NCI-H748 (cell line): ENCODE measurements at regions not wholly inside any gene's neighbourhood (a gene's known extent, or its start where the extent isn't known, plus 50 kb on each side); places are given as distances from the start of the nearest gene placed in this dataset.
"Not testable (repeated sequence)": the region's sequence is repeated elsewhere in the genome, so short reads cannot be mapped to it uniquely, and the experiment has no call there.

Experiments used
- DNase-seq: peaks from one replicate; lab custom pipeline; 2025; ENCODE audit not compliant: unreplicated experiment; lab: John Stamatoyannopoulos, UW

GRCh38 chr2:195364015-195364965 lies 292.7 kb upstream of the SLC39A10 start:
- DNase-seq = no peak

- no peak for DNase-seq
Observed at GRCh38 chr2:195363496-195363895, 293.5 kb upstream of the SLC39A10 start.

DNA sequence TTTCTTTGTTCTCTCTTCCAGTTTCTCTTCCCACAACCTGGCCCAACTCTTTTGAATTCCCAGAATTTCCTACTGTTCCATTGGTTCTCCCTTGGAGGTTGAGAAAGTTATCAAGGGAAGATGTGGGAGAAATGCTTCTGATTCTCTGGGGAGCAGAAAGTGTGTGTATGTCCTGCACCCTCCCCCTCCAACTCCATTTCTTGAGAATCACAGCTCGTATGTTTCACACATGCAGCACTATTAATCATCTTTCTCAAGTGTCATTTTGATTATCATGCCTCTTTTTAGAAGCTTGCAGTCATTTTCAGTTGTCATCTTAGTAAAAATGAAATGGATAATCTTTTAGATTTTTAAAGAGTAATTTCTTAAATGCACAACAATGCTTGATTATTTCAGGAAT lies 296.8 kb upstream of the SLC39A10 start:
- DNase-seq = no peak

DNA sequence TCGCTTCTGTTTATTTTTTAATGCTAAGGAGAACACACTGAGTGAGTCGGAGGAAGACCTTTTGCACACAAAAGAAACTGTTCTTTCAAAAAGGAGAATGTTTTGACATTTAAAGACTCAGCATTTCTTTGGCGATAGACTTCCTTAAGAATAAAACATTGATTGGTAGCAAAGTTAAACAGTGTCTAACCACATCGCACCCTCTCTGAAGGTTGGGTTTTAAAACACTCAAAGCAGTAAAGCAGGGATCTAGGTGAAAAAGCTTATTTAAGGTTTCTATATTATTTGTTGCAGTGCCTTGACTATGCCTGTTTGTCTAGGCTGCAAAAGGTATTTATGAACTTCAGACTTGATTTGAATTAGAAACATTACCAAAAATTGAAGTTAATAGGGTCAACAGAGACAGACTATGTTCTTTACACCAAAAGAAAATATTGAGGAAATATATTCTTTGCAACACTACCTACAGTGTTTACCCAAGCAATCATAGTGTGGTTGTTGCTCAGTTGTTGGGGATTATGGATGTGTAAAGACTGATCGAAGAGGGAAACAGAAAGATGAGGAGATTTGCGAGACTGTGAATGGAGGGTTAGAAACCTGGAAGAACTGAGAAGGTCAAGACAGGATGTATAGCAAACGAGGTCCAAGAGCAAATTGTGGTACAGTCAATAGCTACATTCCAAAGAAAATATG lies 297.8 kb upstream of the SLC39A10 start:
- DNase-seq = no peak

- no peak for DNase-seq
Observed at GRCh38 chr2:195356920-195357440, 300.0 kb upstream of the SLC39A10 start.

- DNase-seq = no peak
Observed at GRCh38 chr2:195356026-195356425, 301.0 kb upstream of the SLC39A10 start.

GRCh38 chr2:195352581-195352980 lies 304.4 kb upstream of the SLC39A10 start:
- DNase-seq = no peak

GRCh38 chr2:195343942-195344530 lies 313.0 kb upstream of the SLC39A10 start:
- DNase-seq = no peak

DNA sequence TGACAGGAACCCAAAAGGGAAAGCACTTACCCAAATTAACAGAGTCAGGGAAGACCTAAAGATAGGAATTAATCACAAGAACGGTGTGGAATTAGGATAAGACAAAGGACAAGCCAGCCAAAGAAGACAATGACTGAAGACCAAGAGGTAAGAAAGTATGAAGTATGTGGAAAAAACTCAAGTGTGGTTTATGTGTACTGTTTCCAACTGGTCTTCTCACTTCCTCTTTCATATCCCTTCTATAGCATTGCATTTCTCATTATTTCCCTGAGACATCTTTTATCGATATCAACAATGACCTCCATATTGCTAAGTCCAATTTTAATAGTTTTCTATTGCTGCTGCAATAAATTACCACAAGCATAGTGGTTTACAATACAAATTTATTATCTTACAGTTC lies 313.5 kb upstream of the SLC39A10 start:
- DNase-seq = no peak

DNA sequence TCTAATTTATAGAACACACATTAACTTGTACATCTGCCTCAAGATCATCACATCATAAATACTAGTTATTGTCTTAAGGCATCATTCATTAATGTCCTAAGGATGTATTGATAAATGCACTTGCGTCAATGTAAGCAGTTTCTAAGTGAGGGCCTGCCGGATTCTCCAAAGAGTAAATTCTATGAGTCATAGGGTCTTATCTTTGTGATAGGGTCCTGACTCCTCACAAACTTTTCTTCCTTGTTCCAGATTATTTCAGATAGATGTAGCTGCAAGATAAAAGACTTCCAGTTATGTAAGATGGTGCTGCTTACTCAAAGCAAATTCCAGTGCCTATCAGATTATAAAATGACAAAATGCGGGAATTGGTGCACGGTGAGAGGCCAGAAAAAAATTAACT lies 315.0 kb upstream of the SLC39A10 start:
- no peak for DNase-seq

- DNase-seq = no peak
Observed at GRCh38 chr2:195338856-195339255, 318.2 kb upstream of the SLC39A10 start.

DNA sequence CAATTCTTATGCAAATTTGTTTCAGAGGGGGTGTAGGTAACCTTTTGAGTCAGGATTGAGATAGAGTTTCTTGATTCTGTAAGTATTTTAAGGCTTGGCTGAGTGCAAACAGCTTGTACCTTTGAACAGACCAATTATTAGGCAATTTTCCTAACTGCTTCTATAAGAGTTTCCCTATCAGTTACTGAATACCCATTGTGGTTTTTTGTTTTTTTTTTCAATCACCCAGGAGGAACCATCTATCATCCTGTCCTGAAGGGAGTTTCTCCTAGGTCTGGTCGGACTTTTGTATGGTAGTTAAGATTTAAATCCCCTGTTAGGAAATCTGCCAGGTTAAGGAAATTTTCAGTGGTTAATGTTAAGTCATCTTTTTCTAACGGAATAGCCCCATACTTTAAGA lies 319.4 kb upstream of the SLC39A10 start:
- DNase-seq = peak; percentile 19

DNA sequence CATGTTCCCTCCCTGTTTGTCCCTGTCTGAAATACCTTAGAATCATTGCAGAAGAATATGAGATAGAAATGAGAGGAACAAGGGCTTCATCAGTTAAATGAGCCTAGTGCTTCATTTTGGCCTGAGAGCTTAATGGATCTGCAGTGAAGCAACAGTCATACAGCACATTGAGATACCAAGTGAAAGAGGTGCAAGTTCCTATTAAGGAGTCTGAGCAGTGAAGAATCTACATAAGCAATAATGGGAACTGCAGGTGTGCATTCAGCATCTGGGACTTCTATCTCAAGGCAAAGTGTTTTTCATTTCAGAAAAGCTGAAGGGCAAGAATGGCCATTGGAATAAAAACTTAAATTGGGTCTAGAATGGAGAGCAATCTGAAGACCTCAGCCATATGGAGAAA lies 323.2 kb upstream of the SLC39A10 start:
- no peak for DNase-seq

DNA sequence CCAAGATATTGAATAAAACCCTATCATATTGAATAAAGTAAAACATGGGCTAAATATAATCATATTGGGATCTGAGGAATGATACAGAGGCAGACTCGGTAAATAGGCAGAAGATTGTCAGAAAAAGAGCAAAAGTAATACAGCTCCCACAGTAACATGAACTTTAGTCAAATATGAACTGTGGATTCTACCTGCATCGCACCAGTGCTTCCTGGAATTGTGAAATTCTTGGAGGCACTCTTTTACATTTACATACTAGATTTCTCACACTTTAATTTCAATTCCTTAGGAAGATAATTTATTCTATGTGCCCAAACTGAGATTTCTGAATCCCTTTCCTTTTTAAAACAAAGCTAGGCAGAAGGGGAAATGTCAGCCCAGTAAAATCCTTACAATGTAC lies 325.1 kb upstream of the SLC39A10 start:
- no peak for DNase-seq

GRCh38 chr2:195331129-195331528 lies 325.9 kb upstream of the SLC39A10 start:
- no peak for DNase-seq

DNA sequence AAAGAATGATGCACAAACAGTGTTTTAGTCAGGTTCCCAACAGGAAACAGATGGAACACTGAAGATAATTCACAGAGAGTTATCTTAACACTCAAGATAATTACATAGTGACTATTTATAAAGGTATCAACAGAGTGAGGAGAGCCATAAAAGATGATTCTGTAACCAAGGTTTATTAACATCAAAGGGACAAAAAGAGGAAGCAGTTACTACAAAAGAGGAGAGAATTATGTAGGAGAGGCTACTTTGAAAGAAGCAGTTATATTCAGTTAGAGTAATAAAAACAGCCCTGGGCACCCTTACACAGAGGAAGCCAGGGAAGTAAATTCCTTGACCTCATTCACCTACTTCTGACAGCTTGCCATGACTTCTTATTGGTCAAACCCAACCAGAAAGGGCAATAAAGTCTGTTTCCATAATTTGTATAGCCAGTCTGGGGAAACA lies 326.5 kb upstream of the SLC39A10 start:
- peak; percentile 90 for DNase-seq

DNA sequence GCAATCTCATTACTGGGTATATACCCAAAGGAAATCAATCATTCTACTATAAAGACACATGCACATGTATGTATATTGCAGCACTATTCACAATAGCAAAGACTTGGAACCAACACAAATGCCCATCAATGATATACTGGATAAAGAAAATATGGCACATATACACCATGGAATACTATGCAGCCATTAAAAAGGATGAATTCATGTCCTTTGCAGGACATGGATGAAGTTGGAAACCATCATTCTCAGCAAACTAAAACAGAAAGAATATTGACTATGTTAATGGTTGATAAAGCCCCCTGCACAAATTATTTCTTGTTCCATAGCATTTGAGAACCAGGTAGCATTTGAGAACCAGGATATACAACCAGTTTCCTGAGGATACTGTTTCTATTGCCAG lies 327.2 kb upstream of the SLC39A10 start:
- not testable (repeated sequence) for DNase-seq

- DNase-seq = no peak
Observed at GRCh38 chr2:195326537-195326936, 330.5 kb upstream of the SLC39A10 start.

DNA sequence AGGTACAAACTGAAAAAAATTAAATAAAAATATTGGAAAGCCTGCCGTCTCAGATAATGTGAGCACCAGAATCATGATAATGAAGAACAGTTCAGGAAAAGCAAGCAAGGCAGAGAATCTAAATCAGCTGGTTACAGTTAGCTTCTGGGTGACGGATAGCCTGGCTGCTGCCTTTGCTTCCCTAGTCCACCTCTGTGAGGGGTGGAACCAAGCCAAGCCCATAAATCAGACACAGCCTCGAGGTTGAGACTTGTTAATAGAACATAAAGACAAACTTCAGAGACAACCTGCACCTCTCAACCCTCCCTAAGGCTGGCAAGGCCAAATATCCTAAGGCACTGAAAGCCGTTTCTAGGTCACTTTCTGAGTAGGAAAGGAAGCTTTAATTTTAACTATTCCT lies 334.7 kb upstream of the SLC39A10 start:
- peak; percentile 45 for DNase-seq

DNA sequence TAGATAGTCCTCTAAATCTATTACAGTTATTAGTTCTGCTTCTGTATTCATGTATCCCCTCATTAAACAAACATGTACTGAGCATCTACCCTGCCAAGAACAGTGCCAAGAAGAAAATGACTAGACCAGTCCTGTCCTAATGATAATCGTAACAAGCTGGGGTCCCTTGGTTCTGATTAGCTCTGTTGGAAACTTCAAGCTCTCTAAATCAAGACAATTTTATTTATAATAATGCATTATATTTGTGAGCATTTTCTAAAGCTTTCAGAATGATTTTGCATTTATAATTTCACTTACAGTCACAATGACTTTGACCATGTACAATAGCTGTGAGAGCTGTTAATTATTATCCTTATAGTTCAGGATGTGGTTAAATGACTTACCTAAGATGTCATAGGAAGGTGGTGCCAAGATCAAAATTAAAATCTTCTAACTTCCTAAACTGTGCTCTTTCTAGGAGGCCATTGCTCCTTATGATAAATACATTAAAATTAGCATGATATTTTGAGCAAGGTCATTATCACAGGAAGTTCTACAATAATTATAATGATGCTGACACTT lies 336.5 kb upstream of the SLC39A10 start:
- DNase-seq = no peak
